Forelimb muscle (tissue), 1 donor: ENCODE measurements at regions not wholly inside any gene's neighbourhood (a gene's known extent, or its start where the extent isn't known, plus 50 kb on each side); places are given as distances from the start of the nearest gene placed in this dataset.

Experiments used
- DNase-seq: peaks from one replicate; pipeline ENCODE4 v3.0.0-alpha.2; 2013; ENCODE audit warnings: low read depth

DNA sequence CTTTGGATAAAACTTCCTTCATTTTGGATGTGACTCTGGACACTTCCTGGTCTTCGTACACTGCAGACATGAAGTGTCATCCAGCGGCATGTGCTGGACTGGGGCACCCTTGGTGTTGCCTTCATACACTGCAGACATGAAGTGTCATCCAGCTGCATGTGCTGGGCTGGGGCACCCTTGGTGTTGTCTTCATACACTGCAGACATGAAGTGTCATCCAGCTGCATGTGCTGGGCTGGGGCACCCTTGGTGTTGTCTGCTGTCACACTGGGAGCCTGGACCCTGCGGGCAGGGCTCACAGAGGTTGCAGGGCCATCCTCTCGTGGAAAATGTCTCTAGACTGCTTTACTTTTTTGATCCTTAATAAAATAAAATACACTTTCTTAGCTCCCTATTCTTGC, 771.4 kb downstream of the BRD1 start:
- no peak for DNase-seq

DNA sequence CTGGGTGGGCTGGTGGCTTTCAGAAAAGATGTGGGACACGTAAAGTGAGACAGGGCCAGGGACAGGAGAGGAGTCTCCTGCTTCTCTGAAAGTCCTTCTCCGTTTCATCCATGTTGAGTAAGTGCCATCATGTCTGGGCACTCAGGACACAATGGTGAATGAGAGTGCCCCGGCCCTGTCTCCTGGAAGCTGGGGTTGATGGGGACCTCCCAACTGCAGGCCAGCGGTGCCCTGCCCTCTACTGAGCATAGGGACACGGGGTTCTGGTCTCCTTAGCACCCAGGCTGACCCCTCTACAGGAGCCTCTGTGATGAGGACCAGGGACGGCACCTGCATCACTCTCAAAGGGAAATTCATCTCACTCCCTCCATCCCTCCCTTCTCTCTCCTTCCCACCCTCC, 772.3 kb downstream of the BRD1 start:
- DNase-seq: no peak

DNA sequence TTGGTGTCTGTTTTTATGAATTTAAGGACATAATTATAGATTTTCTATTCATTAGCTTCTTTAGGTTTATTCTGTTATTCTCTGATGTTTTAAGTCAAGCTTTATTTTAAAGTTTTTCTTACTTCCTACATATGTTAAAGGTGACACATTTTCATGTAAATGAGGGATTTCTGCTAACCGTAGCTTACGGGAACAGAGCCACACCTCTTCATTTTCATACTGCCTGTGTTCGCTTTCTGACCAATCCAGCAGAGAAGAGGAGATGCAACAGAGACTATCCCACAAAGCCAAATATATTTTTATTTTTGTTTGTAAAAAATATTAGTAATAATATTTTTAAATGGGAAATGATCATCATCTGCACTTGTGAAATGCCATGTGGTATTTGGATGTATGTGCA, 774.1 kb downstream of the BRD1 start:
- DNase-seq: no peak

DNA sequence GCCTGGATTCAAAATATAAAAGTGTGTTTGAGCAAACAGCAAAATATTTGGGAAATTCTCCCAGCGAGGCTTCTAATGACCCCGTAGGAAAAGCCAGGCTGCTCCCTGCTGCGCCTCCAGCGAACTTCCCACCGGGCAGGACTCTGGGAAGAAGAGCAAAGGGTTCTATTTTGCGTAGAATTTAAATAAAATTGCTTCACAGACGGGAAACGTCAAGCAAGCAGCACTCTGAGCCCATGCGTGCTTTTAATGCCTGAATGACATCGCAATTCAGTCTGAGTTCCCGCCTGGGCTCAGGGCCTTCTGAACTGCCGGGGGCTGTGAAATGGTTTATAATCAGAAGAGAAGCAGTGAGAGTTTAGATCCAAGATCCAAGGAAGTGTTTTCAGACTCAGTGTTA, 775.1 kb downstream of the BRD1 start:
- no peak for DNase-seq

DNA sequence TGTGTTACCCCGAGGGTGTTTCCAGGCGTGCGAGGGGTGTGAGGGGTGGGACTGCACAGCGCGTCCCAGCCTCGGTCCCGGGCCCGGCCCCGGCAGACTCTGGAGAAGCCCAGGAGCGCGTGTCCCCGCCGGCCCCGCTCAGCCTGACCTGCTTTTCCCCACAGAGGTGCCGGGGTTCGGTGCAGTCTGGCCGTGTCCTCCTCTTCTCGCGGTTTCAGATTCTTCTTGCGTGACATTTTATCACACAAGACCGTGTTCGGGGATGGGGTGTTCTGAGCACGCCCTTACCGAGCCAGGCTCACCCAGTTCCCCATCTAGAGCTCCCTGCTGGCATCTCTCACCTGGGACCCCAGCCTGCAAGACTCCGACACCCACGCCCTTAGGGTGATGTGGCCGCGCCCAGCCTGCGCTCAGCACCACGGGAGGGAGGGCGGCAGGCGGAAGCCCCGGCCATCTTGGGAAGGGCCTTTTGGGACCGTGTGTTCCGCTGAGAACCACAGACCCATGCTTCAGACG, 775.6 kb downstream of the BRD1 start:
- DNase-seq: no peak

DNA sequence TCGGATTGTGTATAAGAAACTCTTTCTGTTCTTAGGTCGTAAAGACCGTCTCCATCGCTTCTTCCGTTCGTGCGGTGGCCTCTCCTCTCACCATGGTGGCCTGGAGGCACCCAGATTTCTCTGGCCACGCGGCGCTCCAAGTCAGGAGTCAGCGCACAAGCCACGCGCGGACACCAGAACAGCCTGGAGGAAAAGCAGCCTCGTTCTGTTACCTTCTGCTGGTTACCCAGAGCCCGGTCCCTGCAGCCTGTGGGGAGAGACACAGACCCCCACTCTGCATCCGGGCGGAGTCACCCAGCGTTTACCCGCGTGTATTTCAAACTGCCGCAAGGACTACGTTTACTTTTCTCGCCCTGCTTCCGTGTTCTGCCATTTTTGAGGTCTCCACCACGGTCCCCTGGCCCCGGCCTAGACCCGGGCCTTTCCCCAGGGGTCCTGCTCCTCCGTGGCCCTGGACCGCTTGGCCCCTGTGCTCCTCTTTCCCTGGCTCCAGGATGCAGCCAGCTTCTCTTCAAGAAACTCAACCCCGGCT, 776.1 kb downstream of the BRD1 start:
- no peak for DNase-seq

DNA sequence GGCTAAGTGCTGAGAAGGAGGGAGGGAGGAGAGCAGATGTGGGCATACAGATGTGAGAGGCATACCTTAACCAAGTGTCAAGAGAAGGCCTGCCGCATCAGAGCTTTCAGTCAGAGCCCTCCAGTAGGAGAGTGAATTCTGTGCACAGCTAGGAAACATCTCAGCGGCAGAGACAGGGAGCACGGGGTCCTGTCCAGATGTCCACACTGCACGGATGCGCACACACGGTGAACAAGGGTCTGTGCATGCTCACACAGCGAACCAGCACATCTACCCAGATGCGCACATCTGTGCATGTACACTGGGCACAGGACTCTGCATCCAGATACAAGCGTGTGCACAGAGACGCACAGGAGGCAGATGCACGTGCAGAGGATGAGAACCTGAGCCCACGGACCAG, 778.0 kb downstream of the BRD1 start:
- DNase-seq: no peak

DNA sequence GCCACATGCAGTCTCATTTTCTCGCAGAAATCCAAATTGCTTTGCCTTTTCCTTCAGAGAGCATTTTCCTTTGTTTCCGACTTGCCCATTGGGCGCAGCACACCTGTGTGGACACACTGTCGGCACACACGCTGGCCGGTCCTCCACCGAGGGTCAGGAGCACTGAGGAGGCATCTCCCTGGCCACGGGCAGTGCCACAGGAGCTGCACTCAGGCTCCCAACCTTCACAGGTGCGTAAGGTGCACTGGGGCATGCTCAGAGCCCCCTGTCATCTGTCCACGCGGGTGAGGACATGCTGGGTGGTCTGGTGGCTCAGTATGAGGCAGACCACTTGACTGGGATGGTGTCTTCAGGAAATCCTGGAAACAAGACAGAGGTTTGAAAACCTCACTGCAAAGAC, 779.1 kb downstream of the BRD1 start:
- no peak for DNase-seq

DNA sequence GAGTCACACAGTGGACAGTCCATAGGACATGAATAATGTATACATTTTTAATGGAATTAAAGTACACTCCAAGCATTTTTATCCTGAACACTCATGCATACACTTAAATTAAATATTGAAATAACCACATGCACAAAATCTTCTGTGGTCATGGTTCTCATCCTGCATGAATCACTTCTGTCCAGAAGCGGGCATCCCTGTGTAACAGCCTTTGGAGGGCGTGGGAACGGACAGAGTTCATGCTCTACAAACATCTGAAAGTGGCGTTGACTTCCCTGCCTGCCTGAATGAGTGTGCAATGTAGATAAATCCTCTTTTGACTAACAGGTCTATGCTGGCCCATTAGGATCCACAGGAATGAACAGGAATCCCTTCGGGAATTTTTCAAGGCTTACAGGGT, 780.2 kb downstream of the BRD1 start:
- no peak for DNase-seq

DNA sequence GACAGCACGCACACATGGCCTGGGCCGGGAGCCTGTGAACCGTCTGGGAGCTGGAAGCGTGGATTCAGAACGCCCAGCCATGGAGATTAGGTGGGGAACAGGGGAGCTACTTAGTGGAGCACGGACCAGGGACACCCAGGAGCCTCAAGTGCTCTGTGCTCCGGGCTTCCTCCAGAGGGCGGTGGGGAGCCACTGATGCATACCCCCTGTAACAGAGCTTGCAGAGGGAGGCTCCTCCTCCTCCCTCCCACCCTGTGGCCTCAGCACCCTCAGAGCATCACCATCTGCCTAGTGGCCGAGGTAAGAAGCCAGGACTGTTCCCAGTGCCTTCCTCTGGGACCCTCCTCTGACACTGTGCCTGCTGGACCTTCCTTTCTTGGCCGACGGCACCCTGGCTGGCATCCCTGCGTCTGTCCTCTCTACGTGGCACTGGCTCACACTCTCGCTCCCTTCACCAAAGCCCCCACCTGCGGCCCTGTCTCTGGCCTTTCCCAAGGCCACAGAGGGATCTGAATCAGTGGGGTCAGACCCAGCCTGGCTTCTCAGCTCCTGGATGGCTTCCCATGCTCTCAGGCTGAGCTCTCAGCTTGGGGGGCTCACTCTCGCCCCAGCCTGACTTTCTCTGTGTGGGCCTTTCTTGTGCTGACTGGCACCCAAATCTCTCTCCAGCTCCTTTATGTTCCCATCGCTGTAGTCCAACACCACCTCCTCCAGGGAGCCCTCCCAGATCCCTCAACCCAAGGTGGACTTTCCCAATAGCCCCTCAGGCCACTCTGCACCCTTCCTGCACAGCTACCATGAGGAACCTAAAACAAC, 780.9 kb downstream of the BRD1 start:
- DNase-seq: no peak

DNA sequence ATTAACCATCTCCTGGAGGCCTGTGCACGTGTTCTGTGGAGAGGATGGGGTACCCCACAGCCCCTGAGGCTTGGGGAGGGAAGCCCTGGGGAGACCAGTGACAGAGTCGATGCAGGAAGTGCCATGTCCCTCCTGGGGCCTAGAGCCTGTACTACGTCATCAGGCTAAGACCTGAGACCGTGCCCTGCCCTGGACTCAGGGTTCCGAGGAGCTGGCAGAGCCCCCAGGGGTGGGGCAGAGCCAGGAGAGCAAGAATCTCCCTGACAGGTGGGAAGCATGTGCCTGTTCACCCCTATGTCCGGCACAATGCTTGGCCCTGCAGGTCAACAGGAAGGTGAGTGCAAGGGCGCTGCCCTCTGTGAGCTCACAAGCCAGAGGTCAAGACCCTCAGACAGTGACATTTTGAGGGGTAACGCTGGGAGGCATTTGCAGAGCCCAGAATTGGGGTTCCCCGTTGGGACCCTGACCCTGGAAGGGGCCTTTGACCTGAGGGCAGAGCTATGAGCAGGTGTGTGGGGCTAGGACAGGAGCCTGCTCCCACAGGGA, 781.6 kb downstream of the BRD1 start:
- no peak for DNase-seq

DNA sequence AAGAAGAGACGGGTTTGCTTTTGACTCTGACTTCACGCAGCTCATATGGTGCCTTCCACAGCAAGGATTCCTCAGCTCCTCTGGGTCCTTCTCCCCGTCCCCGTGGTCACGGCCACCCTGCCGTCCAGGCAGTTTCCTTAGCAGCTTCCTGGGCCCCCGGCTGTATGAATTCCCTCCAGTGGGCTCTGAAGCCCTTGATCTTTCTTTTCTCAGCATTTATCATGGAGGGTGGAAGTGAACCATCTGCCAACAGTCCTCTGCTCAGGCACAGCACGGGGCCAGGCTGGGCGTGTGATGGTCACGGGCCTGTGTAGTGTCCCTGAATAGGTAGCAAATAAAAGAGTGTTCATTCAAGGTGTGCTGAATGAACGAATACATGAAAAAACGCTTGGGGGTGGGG, 782.4 kb downstream of the BRD1 start:
- DNase-seq: no peak

DNA sequence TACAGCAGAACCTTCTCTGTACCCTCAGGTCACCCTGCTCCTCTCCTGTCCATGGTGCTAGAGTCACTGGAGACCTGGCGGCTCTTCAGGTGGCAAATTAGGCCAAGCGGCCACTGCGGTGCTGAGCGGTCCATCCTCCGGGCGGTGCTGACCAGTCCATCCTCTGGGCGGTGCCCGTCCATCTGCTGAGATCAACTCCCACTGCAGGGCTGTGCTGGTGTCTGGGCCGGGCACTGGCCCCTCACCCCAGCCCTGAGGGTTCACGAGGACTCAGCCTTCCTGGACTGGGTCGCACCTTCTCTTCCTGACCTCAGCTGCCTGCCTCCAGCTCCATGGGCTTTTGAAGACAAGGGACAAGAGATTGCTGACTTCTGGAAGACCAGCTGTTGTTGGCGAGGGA, 782.9 kb downstream of the BRD1 start:
- DNase-seq: no peak

DNA sequence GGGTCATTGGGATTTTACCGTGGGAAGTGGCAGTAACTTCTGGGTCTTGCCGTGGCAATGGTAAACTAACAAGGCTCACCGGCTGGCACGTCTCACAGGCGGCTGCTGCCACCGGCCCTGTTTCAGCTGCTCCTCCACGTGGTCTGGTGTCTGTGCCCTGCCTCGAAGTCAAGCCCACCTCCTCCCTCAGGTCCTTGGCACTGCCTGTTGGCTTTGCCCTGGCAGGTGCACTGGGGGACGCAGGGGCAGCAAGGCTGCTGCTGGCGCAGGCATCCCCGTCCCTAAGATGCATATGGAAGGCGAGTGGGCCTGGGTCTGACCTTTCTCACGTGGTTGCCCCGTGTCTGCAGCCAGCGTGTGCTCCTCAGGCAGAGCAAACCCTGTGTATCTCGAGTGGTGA, 783.6 kb downstream of the BRD1 start:
- no peak for DNase-seq

DNA sequence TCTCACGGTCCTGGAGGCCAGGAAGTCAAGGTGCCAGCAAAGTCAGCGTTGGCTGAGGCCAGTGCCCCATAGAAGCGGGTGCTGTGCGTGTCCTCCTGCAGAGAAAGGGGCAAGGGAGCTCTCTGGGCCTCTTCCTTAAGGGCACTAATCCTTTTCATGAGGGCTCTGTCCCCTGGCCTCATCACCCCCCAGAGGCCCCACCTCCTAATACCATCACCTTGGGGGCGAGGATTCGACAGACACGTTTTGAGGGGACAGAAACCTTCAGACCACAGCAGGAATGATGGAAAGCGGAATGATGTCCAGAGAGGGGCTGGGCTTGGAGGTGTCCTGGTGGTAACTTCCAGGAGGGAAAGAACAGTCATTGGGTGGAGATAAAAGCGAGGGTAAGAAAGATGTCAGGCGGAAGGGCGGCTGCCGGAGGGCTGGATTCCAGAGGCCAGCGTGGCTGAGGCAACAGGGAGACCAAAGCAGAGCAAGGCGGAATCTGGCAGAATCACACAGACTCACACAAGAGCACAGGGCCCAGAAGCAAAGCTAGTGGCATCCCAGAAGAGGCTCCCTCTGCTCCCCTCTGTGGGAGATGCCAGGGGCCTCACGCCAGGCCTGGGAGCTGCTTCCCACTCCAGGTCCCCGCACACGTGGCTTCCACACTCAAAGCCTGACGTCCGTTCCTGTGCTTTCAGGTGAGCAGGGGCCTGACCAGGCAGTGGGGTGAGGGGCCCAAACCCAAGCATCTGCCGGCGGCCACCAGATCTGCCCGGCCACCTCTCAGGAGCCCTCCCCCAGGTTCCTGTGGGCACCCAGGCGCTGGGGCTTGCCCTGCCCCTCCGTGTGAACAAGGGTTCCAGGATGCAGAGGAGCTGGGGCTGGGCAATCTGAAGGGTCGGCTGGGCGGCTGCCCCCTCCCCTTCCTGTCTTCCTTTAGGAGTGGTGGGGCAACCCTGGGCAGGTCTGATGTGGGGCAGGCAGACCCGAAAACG, 784.5 kb downstream of the BRD1 start:
- DNase-seq: no peak

DNA sequence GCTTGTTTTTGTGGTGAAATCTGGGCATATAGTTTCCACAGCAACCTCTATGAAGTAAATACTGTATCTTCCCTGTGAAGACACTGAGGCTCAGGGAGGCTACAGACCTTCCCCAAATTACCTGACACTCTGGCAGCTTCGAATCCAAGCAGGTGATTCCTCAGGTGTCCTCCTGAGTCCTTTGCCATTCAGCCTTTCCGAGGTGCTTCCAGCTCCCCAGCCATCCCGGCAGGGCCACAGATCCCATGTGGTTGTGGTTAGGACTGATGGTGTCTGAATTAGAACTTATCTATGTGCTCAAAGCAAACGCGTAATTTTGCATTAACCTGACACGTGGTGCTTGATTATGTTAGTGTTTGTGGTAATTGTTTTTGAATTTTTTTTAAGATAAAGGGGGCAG, 785.6 kb downstream of the BRD1 start:
- no peak for DNase-seq

DNA sequence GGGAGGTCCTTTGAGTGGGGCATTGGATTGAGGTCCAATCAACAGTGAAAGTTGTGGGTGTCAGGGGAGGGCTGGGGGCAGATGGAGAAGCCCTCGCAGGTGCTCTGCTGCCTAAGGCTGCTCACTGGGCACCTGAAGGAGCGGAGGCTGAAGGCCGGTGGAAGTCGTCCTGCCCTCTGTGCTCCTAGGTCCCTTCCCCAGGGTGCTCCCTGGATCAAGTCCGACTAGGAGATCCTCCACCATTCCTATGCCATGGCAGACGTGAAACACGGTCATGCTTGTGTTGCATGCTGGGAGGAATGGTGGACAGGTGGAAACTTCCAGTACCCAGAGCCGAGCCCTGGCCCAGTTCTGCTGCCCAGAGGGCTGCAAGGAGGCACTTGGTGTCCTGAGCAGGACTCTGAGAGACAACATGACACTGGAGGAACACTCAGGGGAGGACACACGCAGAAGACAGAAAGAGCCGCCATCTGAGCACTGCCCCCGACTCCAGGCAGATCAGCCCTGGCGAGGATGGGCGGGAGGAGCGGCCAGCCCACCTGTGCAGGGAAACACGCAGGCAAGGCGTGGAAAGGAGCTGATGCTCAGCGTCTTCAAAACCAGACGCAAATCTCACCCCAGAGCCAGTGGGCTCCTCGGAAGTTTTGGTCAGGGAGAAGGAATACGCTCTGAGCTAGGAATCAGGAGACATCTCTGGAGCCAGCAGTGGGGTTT, 786.8 kb downstream of the BRD1 start:
- DNase-seq: no peak

DNA sequence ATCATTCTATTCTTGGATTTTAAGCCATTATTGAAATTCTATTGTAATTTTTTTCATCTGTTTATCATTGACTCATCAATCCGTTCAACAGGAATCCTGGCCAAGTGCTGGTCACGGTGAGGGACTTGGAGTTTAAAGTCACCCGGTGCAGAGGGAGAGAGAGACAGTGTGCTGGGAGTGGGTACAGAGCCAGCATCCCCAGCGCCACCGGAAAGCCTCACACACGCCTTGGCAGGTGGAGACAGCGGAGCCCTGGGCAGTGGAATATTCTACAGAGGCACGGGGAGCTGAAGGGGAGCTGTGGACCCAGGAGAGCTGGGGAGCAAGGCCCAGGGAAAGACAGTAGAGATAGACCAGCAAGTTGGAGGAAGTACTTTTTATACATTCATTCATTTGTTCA, 787.6 kb downstream of the BRD1 start:
- no peak for DNase-seq

DNA sequence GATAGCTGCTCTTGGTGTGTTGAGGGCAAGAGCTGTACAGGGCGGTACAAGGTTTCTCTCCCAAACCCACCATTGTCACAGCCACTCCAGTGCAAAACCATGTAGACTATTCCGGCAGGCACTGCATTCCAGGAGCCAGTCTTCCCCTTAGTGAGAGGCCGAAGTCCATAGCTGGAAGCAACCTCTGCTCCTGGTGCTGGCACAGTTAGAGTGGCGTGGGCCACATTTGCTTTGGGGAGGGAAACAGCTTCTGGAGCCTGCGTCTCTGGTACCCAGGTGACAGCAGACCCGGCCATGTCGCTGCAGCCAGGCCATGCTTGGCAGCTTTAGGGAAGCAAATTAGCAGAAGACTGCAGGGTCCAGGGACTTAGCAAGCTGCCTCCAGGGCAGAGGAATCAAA, 788.0 kb downstream of the BRD1 start:
- DNase-seq: no peak

DNA sequence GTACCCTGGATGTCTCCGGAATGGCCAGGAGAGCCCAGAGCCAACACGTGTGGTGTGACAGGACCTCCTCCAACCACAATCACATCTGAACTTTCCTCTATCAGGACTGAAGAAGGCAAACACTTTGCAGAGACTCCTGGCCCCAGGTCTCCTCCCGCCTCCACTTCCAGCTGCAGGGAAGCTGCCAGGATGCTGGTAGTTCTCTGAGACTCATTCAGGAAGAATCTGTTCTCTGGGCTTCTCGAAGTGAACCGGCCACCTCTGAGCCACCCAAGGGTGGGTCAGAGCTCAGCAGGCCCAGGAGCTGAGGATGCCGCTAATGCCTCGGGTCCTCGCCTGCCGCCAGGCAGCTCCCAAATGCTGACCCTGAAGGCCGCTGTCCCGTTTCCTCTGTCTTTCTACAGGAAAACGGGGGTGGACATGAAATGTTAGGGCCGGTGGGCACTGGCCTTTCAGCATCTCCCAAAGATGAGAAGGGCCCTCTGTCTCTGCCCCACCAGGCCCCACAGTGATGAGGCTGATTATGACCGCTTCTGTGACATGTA, 789.9 kb downstream of the BRD1 start:
- DNase-seq: no peak

DNA sequence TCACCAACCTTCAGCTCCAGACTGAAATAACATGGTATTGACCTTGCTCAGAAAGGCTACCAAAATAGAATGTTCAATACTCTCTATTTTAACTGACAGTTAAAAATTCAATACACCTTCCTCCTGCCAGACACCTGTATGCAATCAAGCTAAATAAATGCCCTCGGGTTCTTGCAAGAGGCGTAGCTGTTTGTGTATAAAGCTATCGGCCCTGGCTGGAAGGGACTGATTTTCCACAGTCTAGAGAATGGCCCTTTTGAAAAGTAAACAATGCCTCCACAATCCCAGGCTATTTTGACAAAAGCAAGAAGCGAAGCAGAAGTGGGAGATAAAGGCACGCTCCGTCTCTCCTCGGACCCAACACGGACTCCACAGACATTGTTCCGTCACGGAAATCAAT, 791.2 kb downstream of the BRD1 start:
- DNase-seq: no peak
